HL-60 (cell line): ENCODE measurements at regions not wholly inside any gene's neighbourhood (a gene's known extent, or its start where the extent isn't known, plus 50 kb on each side); places are given as distances from the start of the nearest gene placed in this dataset.

Source experiments
- DNase-seq, 2 experiments: peaks; one replicate each; pipeline ENCODE4 v3.0.0-alpha.2; 2010 to 2020; ENCODE audit warnings: low read depth in 1 of 2, low spot score in 1 of 2
- H3K27ac ChIP-seq: fragments of 250-450 bp; sonication (Bioruptor Pico); replicated peaks from 2 replicates; pipeline ENCODE4 v1.5.1; 2020; ENCODE audit warnings: mild to moderate bottlenecking, moderate library complexity
- H3K27me3 ChIP-seq: fragments of 250-450 bp; sonication (Bioruptor Pico); 2 replicates; pipeline ENCODE4 v1.5.1; 2021; ENCODE audit warnings: mild to moderate bottlenecking, moderate library complexity; ENCODE audit not compliant: insufficient read depth, poor library complexity, severe bottlenecking
- H3K4me3 ChIP-seq: replicated peaks from 2 replicates; pipeline ENCODE4 v1.5.1; 2011; ENCODE audit warnings: mild to moderate bottlenecking, control low read depth, low read length; ENCODE audit not compliant: insufficient read depth
- CTCF ChIP-seq: IDR thresholded peaks from one replicate; pipeline ENCODE4 v1.5.1; 2011; ENCODE audit warnings: low read length, control low read depth, inconsistent platforms; ENCODE audit not compliant: insufficient read depth
- GABPA ChIP-seq: IDR thresholded peaks from 2 replicates; pipeline ENCODE4 v1.6.1; 2012; ENCODE audit warnings: low read depth
- POLR2AphosphoS5 ChIP-seq: IDR thresholded peaks from 2 replicates; pipeline ENCODE4 v1.6.1; 2012; ENCODE audit warnings: low read depth
- REST ChIP-seq: IDR thresholded peaks from 2 replicates; pipeline ENCODE4 v1.6.1; 2012; ENCODE audit warnings: low read depth; ENCODE audit not compliant: insufficient replicate concordance
- SPI1 ChIP-seq: IDR thresholded peaks from 2 replicates; pipeline ENCODE4 v1.6.1; 2012; ENCODE audit warnings: low read depth, mild to moderate bottlenecking, borderline replicate concordance

GRCh38 chr1:83777758-83778101 is 221.2 kb downstream of the TTLL7 start:
- H3K27ac ChIP-seq = no peak overlapping the region
- H3K4me3 ChIP-seq = no peak overlapping the region
- peaks cover 3% of the 10 kb centered on the region for H3K27me3 ChIP-seq
- TF ChIP-seq POLR2AphosphoS5 (no peak), REST (no peak), CTCF (no peak), GABPA (no peak), SPI1 (no peak)
- no peak for DNase-seq

- H3K4me3 ChIP-seq = no peak overlapping the region
- peaks cover 3% of the 10 kb centered on the region for H3K27me3 ChIP-seq
- no peak overlapping the region for H3K27ac ChIP-seq
- DNase-seq = no peak
- TF ChIP-seq GABPA = no peak
- no peak for TF ChIP-seq CTCF
- no peak for TF ChIP-seq SPI1
- TF ChIP-seq POLR2AphosphoS5 = no peak
- TF ChIP-seq REST = no peak
These were observed 221.8 kb downstream of the TTLL7 start for GRCh38 chr1:83776913-83777757.

- TF ChIP-seq CTCF (no peak), POLR2AphosphoS5 (no peak), GABPA (no peak), REST (no peak), SPI1 (no peak)
- DNase-seq = no peak
- H3K27ac ChIP-seq = no peak overlapping the region
- H3K27me3 ChIP-seq = peaks cover 2% of the 10 kb centered on the region
- H3K4me3 ChIP-seq = no peak overlapping the region
These were observed 222.8 kb downstream of the TTLL7 start for GRCh38 chr1:83775977-83776603.
